H1 (cell line): ENCODE measurements at regions not wholly inside any gene's neighbourhood (a gene's known extent, or its start where the extent isn't known, plus 50 kb on each side); places are given as distances from the start of the nearest gene placed in this dataset.

Experiments
- CEBPB ChIP-seq: IDR thresholded peaks from 2 replicates; pipeline ENCODE4 v1.6.1; 2012; ENCODE audit warnings: low read depth, low read length
- CTCF ChIP-seq, 3 experiments: IDR thresholded peaks; 1 replicate in 2 of 3; 2 replicates in 1 of 3; pipeline versions ENCODE4 v1.5.1 to v1.6.1; 2011; ENCODE audit warnings: low read length in 3 of 3, mild to moderate bottlenecking in 3 of 3, inconsistent platforms in 2 of 3, low read depth in 1 of 3, moderate library complexity in 1 of 3; ENCODE audit not compliant: insufficient read depth in 1 of 3; ENCODE audit errors: control extremely low read depth in 1 of 3
- KDM1A ChIP-seq: fragments of 200-600, 300-600 bp; sonication (generic); IDR thresholded peaks from 2 replicates; pipeline ENCODE4 v1.7.1; 2016; ENCODE audit warnings: mild to moderate bottlenecking, low read length, borderline replicate concordance
- POLR2A ChIP-seq, 2 experiments: IDR thresholded peaks; 1 replicate in 1 of 2; 2 replicates in 1 of 2; pipeline ENCODE4 v1.6.1; 2011; ENCODE audit warnings: low read depth in 2 of 2, low read length in 2 of 2, mild to moderate bottlenecking in 2 of 2; ENCODE audit errors: control extremely low read depth in 1 of 2
- POLR2AphosphoS5 ChIP-seq: IDR thresholded peaks from 2 replicates; pipeline ENCODE4 v1.6.1; 2011; ENCODE audit warnings: low read depth, low read length
- RAD21 ChIP-seq, 2 experiments: IDR thresholded peaks in 1 of 2; conservative IDR thresholded peaks in 1 of 2; 2 replicates each; pipeline ENCODE4 v1.6.1; 2011; ENCODE audit warnings: low read depth in 2 of 2, low read length in 2 of 2, improper control_type of control experiment in 1 of 2, inconsistent platforms in 1 of 2, mild to moderate bottlenecking in 1 of 2, moderate library complexity in 1 of 2
- SP1 ChIP-seq: IDR thresholded peaks from 2 replicates; pipeline ENCODE4 v1.6.1; 2011; ENCODE audit warnings: low read depth, low read length

- TF ChIP-seq CTCF (IDR thresholded peaks at IDR 0.05; ENCODE audit: control extremely low read depth in 1 of 3, insufficient read depth in 1 of 3, low read depth in 1 of 3, low read length in 3 of 3) (no peak), RAD21 (IDR thresholded peaks at IDR 0.05 in 1 of 2, conservative IDR thresholded peaks at IDR 0.05 in 1 of 2; ENCODE audit: low read depth in 2 of 2, low read length in 2 of 2) (no peak), CEBPB (no peak), SP1 (no peak), POLR2AphosphoS5 (no peak), POLR2A (IDR thresholded peaks at IDR 0.05; ENCODE audit: control extremely low read depth in 1 of 2, low read depth in 2 of 2, low read length in 2 of 2) (no peak), KDM1A (no peak)
These were observed 348.7 kb downstream of the CD83 start for GRCh38 chr6:14466278-14466677.
